ENCODE measurements at regions not wholly inside any gene's neighbourhood (a gene's known extent, or its start where the extent isn't known, plus 50 kb on each side); places are given as distances from the start of the nearest gene placed in this dataset.

DNA sequence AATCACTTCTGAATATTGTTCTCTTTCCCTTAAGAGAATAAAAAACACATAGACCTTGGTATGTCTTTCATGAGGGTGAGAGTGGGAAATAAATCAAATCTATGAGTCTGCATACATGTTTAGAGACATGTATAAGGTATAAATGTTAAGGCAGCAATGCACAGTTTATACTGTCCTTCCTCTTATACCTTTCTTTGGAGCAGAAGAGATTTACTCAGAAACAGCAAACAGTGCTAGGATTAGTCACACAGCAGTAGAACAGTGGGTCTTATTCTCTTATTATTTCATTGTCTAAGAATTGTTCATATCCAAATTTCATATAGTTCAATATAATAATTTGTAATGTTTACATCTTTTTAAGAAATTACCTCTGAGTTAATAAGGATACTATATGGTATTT, 126.7 kb upstream of the TMEM196 start (continued):
- no peak for TF ChIP-seq EZH2 (IDR thresholded peaks at IDR 0.05; ENCODE audit: low read depth, unreplicated experiment)
- TF ChIP-seq, protein P1, sequence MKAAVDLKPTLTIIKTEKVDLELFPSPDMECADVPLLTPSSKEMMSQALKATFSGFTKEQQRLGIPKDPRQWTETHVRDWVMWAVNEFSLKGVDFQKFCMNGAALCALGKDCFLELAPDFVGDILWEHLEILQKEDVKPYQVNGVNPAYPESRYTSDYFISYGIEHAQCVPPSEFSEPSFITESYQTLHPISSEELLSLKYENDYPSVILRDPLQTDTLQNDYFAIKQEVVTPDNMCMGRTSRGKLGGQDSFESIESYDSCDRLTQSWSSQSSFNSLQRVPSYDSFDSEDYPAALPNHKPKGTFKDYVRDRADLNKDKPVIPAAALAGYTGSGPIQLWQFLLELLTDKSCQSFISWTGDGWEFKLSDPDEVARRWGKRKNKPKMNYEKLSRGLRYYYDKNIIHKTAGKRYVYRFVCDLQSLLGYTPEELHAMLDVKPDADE (IDR thresholded peaks at IDR 0.05), result no peak
- no peak for TF ChIP-seq CTCF (conservative IDR thresholded peaks at IDR 0.05; ENCODE audit: low read depth in 2 of 2)
- TF ChIP-seq JUNB (IDR thresholded peaks at IDR 0.05; ENCODE audit: unreplicated experiment), result no peak

- Histone ChIP-seq H3K4me1 (ENCODE audit: insufficient read depth) (no peaks in the 10 kb centered on the region), H3K36me3 (ENCODE audit: insufficient read depth) (peaks cover 4% of the 10 kb centered on the region; the same call in 1 of the 2 replicates), H3K27ac (ENCODE audit: low read depth) (no peak overlapping the region), H3K9me2 (ENCODE audit: insufficient read depth) (no peaks in the 10 kb centered on the region), H2AFZ (no peak overlapping the region), H3F3A (replicated peaks; ENCODE audit: low read depth) (no peaks in the 10 kb centered on the region), H3K79me2 (replicated peaks; ENCODE audit: insufficient read depth) (no peaks in the 10 kb centered on the region), H3K27me3 (ENCODE audit: insufficient read depth) (no peaks in the 10 kb centered on the region), H3K4me2 (no peak overlapping the region), H4K20me1 (replicated peaks; ENCODE audit: insufficient read depth) (no peaks in the 10 kb centered on the region), H3K4me3 (no peak overlapping the region)
- H3K9me3 Mint-ChIP-seq, result peaks cover 42% of the 10 kb centered on the region
- DNase-seq (ENCODE audit: low spot score) (no peak), ATAC-seq (no peak)
- H3K27ac Mint-ChIP-seq, result no peak overlapping the region
- H3K4me3 Mint-ChIP-seq, result no peak overlapping the region
- H3K27me3 Mint-ChIP-seq (ENCODE audit: insufficient read depth, low read depth, poor library complexity), result no peaks in the 10 kb centered on the region
- peaks cover 16% of the 10 kb centered on the region; the same call in 2 of the 3 replicates for H3K36me3 Mint-ChIP-seq (ENCODE audit: low read depth)
- no peaks in the 10 kb centered on the region for H3K4me1 Mint-ChIP-seq
- no peak for TF ChIP-seq CTCF (conservative IDR thresholded peaks at IDR 0.05; ENCODE audit: low read depth in 2 of 2)
- TF ChIP-seq ZNF114 (CRISPR knock-in tag; IDR thresholded peaks at IDR 0.05), result no peak
- TF ChIP-seq JUNB (IDR thresholded peaks at IDR 0.05; ENCODE audit: unreplicated experiment), result no peak
- TF ChIP-seq STAT1 (IDR thresholded peaks at IDR 0.05; ENCODE audit: unreplicated experiment), result no peak
- TF ChIP-seq, protein P1 (IDR thresholded peaks at IDR 0.05), result no peak
- TF ChIP-seq, protein P2, sequence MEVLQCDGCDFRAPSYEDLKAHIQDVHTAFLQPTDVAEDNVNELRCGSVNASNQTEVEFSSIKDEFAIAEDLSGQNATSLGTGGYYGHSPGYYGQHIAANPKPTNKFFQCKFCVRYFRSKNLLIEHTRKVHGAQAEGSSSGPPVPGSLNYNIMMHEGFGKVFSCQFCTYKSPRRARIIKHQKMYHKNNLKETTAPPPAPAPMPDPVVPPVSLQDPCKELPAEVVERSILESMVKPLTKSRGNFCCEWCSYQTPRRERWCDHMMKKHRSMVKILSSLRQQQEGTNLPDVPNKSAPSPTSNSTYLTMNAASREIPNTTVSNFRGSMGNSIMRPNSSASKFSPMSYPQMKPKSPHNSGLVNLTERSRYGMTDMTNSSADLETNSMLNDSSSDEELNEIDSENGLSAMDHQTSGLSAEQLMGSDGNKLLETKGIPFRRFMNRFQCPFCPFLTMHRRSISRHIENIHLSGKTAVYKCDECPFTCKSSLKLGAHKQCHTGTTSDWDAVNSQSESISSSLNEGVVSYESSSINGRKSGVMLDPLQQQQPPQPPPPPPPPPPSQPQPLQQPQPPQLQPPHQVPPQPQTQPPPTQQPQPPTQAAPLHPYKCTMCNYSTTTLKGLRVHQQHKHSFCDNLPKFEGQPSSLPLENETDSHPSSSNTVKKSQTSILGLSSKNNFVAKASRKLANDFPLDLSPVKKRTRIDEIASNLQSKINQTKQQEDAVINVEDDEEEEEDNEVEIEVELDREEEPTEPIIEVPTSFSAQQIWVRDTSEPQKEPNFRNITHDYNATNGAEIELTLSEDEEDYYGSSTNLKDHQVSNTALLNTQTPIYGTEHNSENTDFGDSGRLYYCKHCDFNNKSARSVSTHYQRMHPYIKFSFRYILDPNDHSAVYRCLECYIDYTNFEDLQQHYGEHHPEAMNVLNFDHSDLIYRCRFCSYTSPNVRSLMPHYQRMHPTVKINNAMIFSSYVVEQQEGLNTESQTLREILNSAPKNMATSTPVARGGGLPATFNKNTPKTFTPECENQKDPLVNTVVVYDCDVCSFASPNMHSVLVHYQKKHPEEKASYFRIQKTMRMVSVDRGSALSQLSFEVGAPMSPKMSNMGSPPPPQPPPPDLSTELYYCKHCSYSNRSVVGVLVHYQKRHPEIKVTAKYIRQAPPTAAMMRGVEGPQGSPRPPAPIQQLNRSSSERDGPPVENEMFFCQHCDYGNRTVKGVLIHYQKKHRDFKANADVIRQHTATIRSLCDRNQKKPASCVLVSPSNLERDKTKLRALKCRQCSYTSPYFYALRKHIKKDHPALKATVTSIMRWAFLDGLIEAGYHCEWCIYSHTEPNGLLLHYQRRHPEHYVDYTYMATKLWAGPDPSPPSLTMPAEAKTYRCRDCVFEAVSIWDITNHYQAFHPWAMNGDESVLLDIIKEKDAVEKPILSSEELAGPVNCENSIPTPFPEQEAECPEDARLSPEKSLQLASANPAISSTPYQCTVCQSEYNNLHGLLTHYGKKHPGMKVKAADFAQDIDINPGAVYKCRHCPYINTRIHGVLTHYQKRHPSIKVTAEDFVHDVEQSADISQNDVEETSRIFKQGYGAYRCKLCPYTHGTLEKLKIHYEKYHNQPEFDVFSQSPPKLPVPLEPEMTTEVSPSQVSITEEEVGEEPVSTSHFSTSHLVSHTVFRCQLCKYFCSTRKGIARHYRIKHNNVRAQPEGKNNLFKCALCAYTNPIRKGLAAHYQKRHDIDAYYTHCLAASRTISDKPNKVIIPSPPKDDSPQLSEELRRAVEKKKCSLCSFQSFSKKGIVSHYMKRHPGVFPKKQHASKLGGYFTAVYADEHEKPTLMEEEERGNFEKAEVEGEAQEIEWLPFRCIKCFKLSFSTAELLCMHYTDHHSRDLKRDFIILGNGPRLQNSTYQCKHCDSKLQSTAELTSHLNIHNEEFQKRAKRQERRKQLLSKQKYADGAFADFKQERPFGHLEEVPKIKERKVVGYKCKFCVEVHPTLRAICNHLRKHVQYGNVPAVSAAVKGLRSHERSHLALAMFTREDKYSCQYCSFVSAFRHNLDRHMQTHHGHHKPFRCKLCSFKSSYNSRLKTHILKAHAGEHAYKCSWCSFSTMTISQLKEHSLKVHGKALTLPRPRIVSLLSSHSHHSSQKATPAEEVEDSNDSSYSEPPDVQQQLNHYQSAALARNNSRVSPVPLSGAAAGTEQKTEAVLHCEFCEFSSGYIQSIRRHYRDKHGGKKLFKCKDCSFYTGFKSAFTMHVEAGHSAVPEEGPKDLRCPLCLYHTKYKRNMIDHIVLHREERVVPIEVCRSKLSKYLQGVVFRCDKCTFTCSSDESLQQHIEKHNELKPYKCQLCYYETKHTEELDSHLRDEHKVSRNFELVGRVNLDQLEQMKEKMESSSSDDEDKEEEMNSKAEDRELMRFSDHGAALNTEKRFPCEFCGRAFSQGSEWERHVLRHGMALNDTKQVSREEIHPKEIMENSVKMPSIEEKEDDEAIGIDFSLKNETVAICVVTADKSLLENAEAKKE (CRISPR knock-in tag; IDR thresholded peaks at IDR 0.05), result no peak
- no peak for TF ChIP-seq ZNF331 (CRISPR knock-in tag; IDR thresholded peaks at IDR 0.05; ENCODE audit: low read depth)
- TF ChIP-seq POLR2AphosphoS5 (IDR thresholded peaks at IDR 0.05; ENCODE audit: low read depth), result no peak
- TF ChIP-seq EZH2 (IDR thresholded peaks at IDR 0.05; ENCODE audit: low read depth, unreplicated experiment), result no peak
Observed at GRCh38 chr7:19899529-19899928, 126.1 kb upstream of the TMEM196 start.

All from GM23338 (cell line).